Endothelial cell of umbilical vein (primary cell): ENCODE measurements at regions not wholly inside any gene's neighbourhood (a gene's known extent, or its start where the extent isn't known, plus 50 kb on each side); places are given as distances from the start of the nearest gene placed in this dataset.

Source experiments
- BruUV-seq: library from RNA; stranded (reverse); fragments of 400-500 nt; replicated peaks from 2 replicates; lab custom pipeline; 2021; lab: Mats Ljungman, UMichigan
- CTCF ChIA-PET: fragments of 300-600, 350-600 bp; sonication (Branson Sonifier 250); formaldehyde crosslinking; loops from one replicate; lab custom pipeline; 2021; ENCODE audit warnings: antibody characterized with exemption, inconsistent platforms; lab: Charles Lee
- POLR2A ChIA-PET: fragments of 300-600, 350-600 bp; sonication (Branson Sonifier 250); formaldehyde crosslinking; loops from one replicate; lab custom pipeline; 2021; ENCODE audit warnings: antibody characterized with exemption, inconsistent platforms; lab: Charles Lee
- DNase-seq: peaks from one replicate; pipeline ENCODE4 v3.0.0-alpha.2; 2011; ENCODE audit warnings: low read depth, low spot score
- FAIRE-seq: peaks from 2 replicates; lab custom pipeline; 2011; peaks lifted over from hg19 to GRCh38; lab: Jason Lieb, UNC
- H2AFZ ChIP-seq: 2 replicates; pipeline ENCODE4 v1.6.0; 2012; ENCODE audit warnings: low read depth, low read length, control low read depth, inconsistent platforms
- H3K27ac ChIP-seq: 2 replicates; pipeline ENCODE4 v1.5.1; 2011; ENCODE audit warnings: low read depth, mild to moderate bottlenecking, control low read depth, low read length, moderate library complexity; ENCODE audit not compliant: insufficient read depth
- H3K27me3 ChIP-seq, 2 experiments: 2 replicates each; pipeline versions ENCODE4 v1.6.0 to v1.6.1; 2011; ENCODE audit warnings: low read length in 2 of 2, mixed read lengths in 1 of 2; ENCODE audit not compliant: control insufficient read depth in 2 of 2, insufficient read depth in 2 of 2
- H3K36me3 ChIP-seq, 2 experiments: 2 replicates in 1 of 2; 3 replicates in 1 of 2; pipeline ENCODE4 v1.5.1; 2011; ENCODE audit warnings: low read length in 2 of 2, mild to moderate bottlenecking in 1 of 2, moderate library complexity in 1 of 2; ENCODE audit not compliant: control insufficient read depth in 2 of 2, insufficient read depth in 2 of 2; ENCODE audit errors: extremely low read depth in 1 of 2
- H3K4me1 ChIP-seq: 3 replicates; pipeline ENCODE4 v1.5.1; 2011; ENCODE audit warnings: mild to moderate bottlenecking, low read length; ENCODE audit not compliant: control insufficient read depth, insufficient read depth; ENCODE audit errors: extremely low read depth
- H3K4me2 ChIP-seq: 2 replicates; pipeline ENCODE4 v1.6.1; 2011; ENCODE audit warnings: low read length, control low read depth, mixed read lengths; ENCODE audit not compliant: insufficient read depth
- H3K4me3 ChIP-seq, 3 experiments: fragments of 200-600 bp in 1 of 3; sonication (generic), shearing (Covaris generic) in 1 of 3; replicated peaks in 1 of 3; 2 replicates each; pipeline ENCODE4 v1.5.1; 2011 to 2016; ENCODE audit warnings: control low read depth in 3 of 3, low read length in 3 of 3, mild to moderate bottlenecking in 2 of 3, inconsistent platforms in 1 of 3, low read depth in 1 of 3, moderate library complexity in 1 of 3; ENCODE audit not compliant: insufficient read depth in 1 of 3
- H3K79me2 ChIP-seq: 2 replicates; pipeline ENCODE4 v1.6.0; 2012; ENCODE audit warnings: low read length, inconsistent platforms; ENCODE audit not compliant: control insufficient read depth, insufficient read depth
- H3K9ac ChIP-seq: replicated peaks from 2 replicates; pipeline ENCODE3; 2011; ENCODE audit warnings: low read length, control low read depth; ENCODE audit not compliant: insufficient read depth; ENCODE audit errors: extremely low read depth
- H3K9me1 ChIP-seq: replicated peaks from 3 replicates; pipeline ENCODE4 v1.6.0; 2011; ENCODE audit warnings: mild to moderate bottlenecking, low read length; ENCODE audit not compliant: control insufficient read depth, insufficient read depth; ENCODE audit errors: extremely low read depth
- H3K9me3 ChIP-seq: replicated peaks from 2 replicates; pipeline ENCODE4 v1.5.1; 2012; ENCODE audit warnings: low read length, inconsistent platforms; ENCODE audit not compliant: control insufficient read depth, insufficient read depth
- H4K20me1 ChIP-seq: replicated peaks from 2 replicates; pipeline ENCODE3; 2011; ENCODE audit warnings: mild to moderate bottlenecking, low read length; ENCODE audit not compliant: control insufficient read depth, insufficient read depth; ENCODE audit errors: extremely low read depth
- EZH2 ChIP-seq: IDR thresholded peaks from 2 replicates; pipeline ENCODE4 v1.6.1; 2012; ENCODE audit warnings: borderline replicate concordance, low read depth, mild to moderate bottlenecking, moderate library complexity, low read length, inconsistent platforms; ENCODE audit not compliant: severe bottlenecking
- FOS ChIP-seq: IDR thresholded peaks from 2 replicates; pipeline ENCODE4 v1.6.1; 2011; ENCODE audit warnings: mild to moderate bottlenecking, low read length, moderate library complexity, borderline replicate concordance; ENCODE audit not compliant: insufficient read depth
- JUN ChIP-seq: IDR thresholded peaks from 2 replicates; pipeline ENCODE4 v1.6.1; 2011; ENCODE audit warnings: borderline replicate concordance, low read depth; ENCODE audit not compliant: insufficient read length, insufficient read depth
- MYC ChIP-seq: IDR thresholded peaks from one replicate; pipeline ENCODE4 v1.6.1; 2011; ENCODE audit warnings: mild to moderate bottlenecking, low read depth, low read length
- POLR2A ChIP-seq: IDR thresholded peaks from 2 replicates; pipeline ENCODE4 v1.6.1; 2012; ENCODE audit warnings: low read depth, mild to moderate bottlenecking, control low read depth, low read length
- POLR2AphosphoS5 ChIP-seq: IDR thresholded peaks from 2 replicates; pipeline ENCODE4 v1.6.1; 2012; ENCODE audit warnings: low read depth, mild to moderate bottlenecking, control low read depth, low read length, moderate library complexity; ENCODE audit not compliant: insufficient read depth
- dilution Hi-C: fragments of 300-500 bp; cut with MboI; formaldehyde crosslinking; loops from one replicate; pipeline ENCODE4 v1.15.0; 2019; ENCODE audit warnings: low sequenced_read_pairs; ENCODE audit not compliant: extremely low pct_ligation_motif_present
- intact Hi-C: fragments of 100-400 bp; cut with micrococcal nuclease; formaldehyde crosslinking; loops from one replicate; pipeline ENCODE4 v1.10.0; 2022

DNA sequence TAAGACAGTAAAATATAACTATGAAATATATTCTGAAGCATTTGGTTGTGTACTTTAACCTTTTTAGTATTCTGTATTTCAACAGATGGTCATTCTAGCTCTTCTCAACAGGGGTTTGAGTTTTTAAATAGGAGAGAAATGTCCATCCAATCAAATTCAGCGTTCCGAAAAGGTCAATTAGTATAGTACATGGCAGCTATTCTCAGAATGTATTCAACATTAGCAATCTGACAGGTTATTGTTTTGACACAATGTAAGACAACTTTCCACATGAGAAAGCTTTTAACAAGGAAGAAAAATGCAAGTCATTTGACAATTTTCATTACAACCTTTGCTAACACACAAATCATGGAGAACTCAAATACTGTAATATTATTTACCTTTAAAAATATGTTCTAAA lies 996.3 kb upstream of the CDH10 start:
- DNase-seq (no peak), FAIRE-seq (no peak)
- Histone ChIP-seq H3K79me2 (no peaks in the 10 kb centered on the region), H3K27ac (no peak overlapping the region), H3K36me3 (no peaks in the 10 kb centered on the region), H2AFZ (no peak overlapping the region), H3K4me3 (no peak overlapping the region), H3K9ac (no peak overlapping the region), H3K4me1 (no peaks in the 10 kb centered on the region), H3K4me2 (no peak overlapping the region), H4K20me1 (no peaks in the 10 kb centered on the region), H3K9me1 (no peaks in the 10 kb centered on the region), H3K9me3 (no peaks in the 10 kb centered on the region), H3K27me3 (no peaks in the 10 kb centered on the region)
- POLR2A ChIA-PET = no interaction called here
- CTCF ChIA-PET = no interaction called here
- no TSS peak for BruUV-seq
- TF ChIP-seq EZH2 (no peak), MYC (no peak), POLR2AphosphoS5 (no peak)
- intact Hi-C loops = no loop called here
- dilution Hi-C loops = no loop called here

DNA sequence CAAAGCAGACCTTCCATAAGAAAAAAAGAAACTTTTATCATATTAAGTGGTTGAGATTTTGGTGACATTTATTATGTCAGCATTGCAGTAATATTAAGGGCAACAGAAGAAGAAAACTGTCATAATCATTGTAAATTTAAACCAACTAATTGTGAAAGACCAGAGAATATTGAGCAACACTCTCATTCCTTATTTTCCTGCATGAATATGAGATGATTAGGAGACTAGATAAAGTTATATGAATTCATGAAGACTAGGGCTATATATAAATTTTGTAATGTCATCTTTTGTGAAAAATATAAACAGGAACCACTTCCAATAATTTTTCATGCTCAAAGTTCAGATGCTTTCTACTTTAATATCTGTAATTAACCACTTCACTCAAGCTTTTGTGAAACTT lies 974.5 kb upstream of the CDH10 start:
- no peaks in the 10 kb centered on the region for H3K4me1 ChIP-seq
- no peak for TF ChIP-seq JUN
- no peak for TF ChIP-seq POLR2A
- no peak for TF ChIP-seq POLR2AphosphoS5
- TF ChIP-seq FOS = no peak
- TF ChIP-seq MYC = no peak
- dilution Hi-C loops = no loop called here
- H3K36me3 ChIP-seq = no peaks in the 10 kb centered on the region
- intact Hi-C loops = no loop called here
- H3K4me3 ChIP-seq = no peak overlapping the region
- no peak for DNase-seq
- H3K27me3 ChIP-seq = no peaks in the 10 kb centered on the region
- BruUV-seq = no TSS peak
- no peak overlapping the region for H3K4me2 ChIP-seq
- no peak for FAIRE-seq
- no peaks in the 10 kb centered on the region for H3K9me3 ChIP-seq
- H3K79me2 ChIP-seq = no peaks in the 10 kb centered on the region
- H4K20me1 ChIP-seq = no peaks in the 10 kb centered on the region
- H3K9ac ChIP-seq = no peak overlapping the region
- CTCF ChIA-PET = no interaction called here
- H3K27ac ChIP-seq = no peak overlapping the region
- no peak overlapping the region for H2AFZ ChIP-seq
- POLR2A ChIA-PET = no interaction called here
- H3K9me1 ChIP-seq = no peaks in the 10 kb centered on the region
